HG03025 (cell line): ENCODE measurements at regions not wholly inside any gene's neighbourhood (a gene's known extent, or its start where the extent isn't known, plus 50 kb on each side); places are given as distances from the start of the nearest gene placed in this dataset.

Experiments
- ATAC-seq: cut with Tn5 transposase; IDR thresholded peaks from one replicate; pipeline ENCODE4 v1.9.1; 2021; ENCODE audit warnings: mild to moderate bottlenecking, moderate library complexity; ENCODE audit not compliant: unreplicated experiment, low FRiP score

- ATAC-seq = no peak
These were observed 167.0 kb upstream of the TCERG1L start for GRCh38 chr10:131478377-131478989.

DNA sequence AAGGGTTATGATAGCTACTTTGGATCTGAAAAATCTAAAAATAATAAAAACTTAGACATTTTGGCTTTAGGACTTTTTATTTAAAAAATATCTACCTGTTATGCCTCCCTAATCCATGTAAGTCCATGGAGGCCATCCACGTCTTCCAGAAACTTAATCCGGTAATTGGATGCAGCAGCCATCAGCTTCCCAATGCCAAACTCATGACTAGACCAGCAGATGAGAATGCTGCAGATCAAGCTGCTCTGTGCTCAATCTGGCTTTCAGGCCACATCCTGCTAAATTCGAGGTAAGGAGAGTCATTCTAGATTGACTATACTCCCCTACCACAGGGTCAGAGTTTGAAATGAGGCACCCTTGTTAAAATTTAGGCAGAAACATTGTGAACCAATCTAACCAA is 168.5 kb upstream of the TCERG1L start:
- no peak for ATAC-seq

DNA sequence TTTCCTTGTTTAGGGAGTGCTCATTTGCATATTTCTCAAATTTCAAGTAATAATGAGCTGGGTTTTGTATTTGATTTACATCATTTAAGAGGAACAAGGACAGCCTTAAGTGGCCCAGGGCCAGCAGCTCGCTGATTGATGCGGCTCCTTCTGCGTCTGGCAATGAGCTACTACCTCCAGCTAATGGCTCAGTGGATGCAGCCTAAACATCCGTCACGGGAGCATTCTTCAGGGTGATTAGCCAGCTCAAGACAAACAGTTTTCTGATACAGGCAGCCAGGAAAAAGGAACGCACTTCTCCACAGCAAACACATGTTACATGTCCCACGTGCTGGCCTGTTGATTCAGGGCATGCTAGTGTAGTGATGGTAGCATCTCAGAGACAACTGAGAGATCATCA is 169.3 kb upstream of the TCERG1L start:
- no peak for ATAC-seq

DNA sequence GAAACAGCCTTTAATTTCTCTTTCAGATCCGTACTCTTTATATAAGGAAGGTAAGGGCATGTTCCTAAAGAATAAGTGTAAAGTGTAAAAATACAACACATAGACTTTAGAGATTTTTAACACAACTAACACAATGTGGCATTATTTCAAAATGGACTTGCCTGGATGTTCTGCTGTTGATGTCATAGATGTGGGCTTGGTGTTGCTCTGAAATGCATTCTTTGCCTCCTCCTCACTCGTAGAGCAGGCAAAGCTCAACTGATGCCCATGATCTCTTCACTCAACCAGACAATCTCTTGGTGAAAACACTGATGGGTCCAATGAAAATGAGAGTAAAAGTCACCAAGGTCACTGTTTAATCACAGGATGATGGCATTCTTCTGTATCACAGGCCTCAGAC is 174.2 kb upstream of the TCERG1L start:
- ATAC-seq = no peak

- ATAC-seq = no peak
These were observed 176.3 kb upstream of the TCERG1L start for GRCh38 chr10:131487822-131488221.

- no peak for ATAC-seq
These were observed 179.6 kb upstream of the TCERG1L start for GRCh38 chr10:131490991-131491594.

DNA sequence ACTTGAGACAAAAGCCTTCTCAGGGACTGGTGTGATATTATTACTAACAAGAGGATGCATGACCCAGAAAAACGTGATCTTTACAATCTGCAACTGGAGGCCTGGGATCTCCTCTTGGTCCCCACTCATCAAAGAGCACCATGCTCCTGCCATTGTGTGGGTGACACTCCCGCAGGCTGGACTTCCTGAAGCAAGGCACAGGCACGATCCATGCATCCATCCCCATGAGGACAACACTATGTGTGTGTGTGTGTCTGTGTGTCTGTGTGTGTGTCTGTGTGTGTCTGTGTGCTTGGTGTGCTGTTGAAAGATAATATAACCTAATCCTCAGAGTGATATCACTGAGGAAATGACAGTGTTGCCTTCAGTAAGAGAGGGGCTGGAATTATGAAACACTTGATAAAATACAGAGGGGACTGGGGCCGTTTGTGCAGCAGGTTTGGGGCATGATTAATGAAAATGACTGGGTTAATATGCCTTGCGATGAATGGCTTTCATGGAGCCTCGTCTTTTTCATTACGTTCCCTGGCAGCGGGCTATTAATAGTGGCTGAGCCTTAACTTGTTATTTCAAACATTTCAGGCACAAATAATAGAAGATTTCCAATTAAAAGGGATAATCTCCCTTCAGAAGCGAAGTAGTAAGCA is 180.8 kb upstream of the TCERG1L start:
- ATAC-seq = no peak

GRCh38 chr10:131493432-131493831 is 181.9 kb upstream of the TCERG1L start:
- no peak for ATAC-seq

GRCh38 chr10:131494451-131494850 is 182.9 kb upstream of the TCERG1L start:
- no peak for ATAC-seq

- ATAC-seq = no peak
These were observed 183.7 kb upstream of the TCERG1L start for GRCh38 chr10:131495224-131495623.

- ATAC-seq = no peak
These were observed 184.4 kb upstream of the TCERG1L start for GRCh38 chr10:131495892-131496291.

- no peak for ATAC-seq
These were observed 185.0 kb upstream of the TCERG1L start for GRCh38 chr10:131496351-131497052.

DNA sequence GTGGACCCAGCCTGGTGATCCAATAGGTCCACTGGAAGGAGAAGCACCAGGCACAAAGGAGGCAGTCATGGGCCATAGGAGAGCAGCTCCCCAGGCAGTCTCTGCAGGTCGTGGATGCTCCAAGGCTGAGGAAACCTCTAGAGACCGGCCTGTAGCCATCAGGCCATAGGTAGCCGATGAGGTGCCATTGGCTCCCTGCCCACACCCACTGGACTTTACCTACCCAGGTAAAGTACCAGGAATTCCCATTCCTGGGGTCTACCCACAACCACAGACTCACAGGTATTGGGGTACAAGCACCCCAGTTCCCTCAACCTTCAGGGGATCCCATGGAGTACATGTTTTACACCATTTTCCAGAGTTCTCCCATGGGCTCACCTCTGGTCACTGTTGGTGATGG is 188.0 kb upstream of the TCERG1L start:
- no peak for ATAC-seq

DNA sequence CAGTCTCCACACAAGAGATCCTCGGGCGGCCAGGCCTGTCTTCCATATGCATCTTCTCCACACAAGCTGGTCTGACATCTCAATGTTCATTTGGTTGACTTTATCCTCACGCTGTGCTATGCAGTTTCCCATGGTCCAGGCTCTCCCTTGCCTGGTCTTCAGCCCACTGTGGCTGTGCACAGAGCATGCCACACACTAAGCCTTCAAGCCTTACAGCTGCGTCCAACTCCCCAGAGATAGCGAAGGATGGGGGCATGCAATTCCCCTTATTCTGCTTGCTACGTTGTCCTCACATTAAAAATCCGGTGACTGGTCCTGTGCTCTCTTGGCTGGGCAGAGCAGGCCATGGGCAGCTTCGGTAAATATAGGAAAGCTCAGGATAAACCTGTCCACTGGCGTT is 188.7 kb upstream of the TCERG1L start:
- no peak for ATAC-seq

DNA sequence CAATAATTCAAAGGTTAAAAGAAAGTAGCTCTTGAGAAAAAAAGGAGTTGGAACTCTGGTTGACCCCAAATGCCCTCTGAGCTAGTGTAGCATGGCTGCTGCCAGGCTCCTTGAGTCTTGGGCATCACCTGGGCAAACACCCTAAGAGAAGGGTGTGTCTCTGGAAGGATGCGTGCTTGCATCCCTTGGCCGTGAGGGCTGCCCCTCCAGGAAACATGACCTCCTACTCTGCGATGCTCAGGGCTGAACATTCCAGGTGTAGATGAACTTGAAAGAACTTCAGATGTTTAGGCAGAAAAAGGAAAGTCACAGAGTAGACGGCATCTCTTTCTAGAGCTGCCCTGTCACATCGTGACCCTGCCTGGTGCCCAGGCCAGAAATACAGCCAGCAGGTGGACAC is 189.4 kb upstream of the TCERG1L start:
- ATAC-seq = no peak

DNA sequence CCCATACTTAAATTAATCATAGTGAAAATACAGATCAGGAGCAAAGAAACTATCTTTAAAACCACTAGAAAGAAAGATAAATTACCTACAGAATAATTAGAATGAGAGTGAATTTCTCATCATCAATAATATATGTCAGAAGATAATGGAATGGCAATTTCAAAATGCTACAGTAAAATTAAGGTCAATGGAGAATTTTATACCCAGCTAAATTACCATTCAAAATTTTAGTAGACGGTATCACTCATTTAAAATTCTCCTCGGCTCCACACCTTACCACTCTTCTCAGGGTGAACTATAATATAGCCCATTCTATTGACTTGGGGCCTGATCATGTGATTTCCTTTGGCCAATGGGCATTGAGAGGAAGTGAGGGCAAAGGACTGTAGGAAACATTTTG is 192.5 kb upstream of the TCERG1L start:
- ATAC-seq = no peak

GRCh38 chr10:131511391-131511790 is 199.9 kb upstream of the TCERG1L start:
- ATAC-seq = no peak

GRCh38 chr10:131512852-131513251 is 201.3 kb upstream of the TCERG1L start:
- ATAC-seq = no peak

GRCh38 chr10:131513445-131513844 is 201.9 kb upstream of the TCERG1L start:
- no peak for ATAC-seq

GRCh38 chr10:131513901-131514300 is 202.4 kb upstream of the TCERG1L start:
- ATAC-seq = no peak

DNA sequence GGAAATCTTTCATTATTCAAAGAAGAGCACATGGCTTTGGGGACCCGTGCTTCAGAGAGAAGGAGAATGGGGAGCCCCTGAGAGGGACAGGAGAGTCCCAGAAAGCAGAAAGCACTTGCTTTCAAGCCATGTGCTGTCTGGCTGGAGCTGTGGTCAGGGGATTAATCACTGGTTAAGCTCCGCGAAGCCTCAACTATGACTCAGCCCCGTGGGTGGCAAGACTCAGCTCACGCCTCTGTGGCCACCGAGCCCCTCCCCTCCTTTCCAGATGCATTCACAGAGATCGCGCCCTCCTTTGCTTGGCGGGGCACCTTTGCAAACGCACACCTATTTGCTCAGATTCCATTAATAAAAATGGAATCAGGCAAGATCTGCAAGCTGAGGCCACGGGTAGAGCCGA is 202.9 kb upstream of the TCERG1L start:
- no peak for ATAC-seq

- ATAC-seq = no peak
These were observed 204.8 kb upstream of the TCERG1L start for GRCh38 chr10:131516285-131516684.
